Kidney glomerular epithelial cell (primary cell): ENCODE measurements at regions not wholly inside any gene's neighbourhood (a gene's known extent, or its start where the extent isn't known, plus 50 kb on each side); places are given as distances from the start of the nearest gene placed in this dataset.
A peak's percentile ranks its signal among the peaks of the same experiment; 100 is the strongest.

Experiments
- DNase-seq: peaks from one replicate; lab custom pipeline; 2025; lab: John Stamatoyannopoulos, UW

- no peak for DNase-seq
These were observed 971.4 kb downstream of the TTLL7 start for GRCh38 chr1:83027511-83027910.

GRCh38 chr1:83026745-83027144 lies 972.2 kb downstream of the TTLL7 start:
- DNase-seq, result no peak

DNA sequence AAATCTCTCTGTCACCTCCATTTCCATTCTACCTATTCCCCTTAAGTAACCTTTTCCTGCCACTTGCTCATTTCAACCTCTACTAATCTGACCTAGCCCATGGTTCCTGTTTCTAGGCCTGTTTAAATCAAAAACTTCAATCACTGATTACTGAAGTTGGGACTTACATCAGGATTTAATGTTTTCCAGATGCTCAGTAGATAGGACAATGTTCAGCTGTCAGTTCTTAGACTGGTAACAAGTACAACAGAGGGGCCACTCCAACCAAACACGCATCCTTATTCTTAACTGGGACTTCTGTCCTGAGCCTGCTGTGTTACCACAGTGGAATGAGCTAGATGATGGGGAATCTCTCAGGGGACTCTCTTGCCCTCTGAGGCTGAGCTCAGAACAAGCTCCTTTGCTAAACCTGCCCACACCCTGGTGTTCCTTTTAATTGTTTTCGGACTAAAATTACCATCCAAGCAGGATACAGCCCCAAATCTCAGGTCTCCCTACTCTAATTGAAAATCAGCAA lies 974.6 kb downstream of the TTLL7 start:
- no peak for DNase-seq

DNA sequence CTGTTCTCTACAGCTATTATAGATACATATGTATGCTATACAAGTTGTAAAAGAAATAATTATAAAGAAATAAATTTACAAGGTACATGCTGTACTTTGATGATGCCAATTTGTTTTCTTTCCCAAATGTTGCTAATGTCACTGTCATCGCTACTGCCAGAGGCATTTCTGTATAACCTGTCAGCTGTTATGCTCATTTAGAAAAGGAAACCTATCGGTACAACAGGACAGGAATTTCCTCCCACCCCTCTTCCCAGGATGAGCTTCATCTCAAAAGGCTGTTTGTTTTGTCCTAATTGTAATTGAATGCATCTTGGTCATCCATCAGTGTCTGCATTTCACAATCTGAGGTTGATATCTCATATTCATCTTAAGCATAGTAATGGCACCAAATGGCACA lies 975.7 kb downstream of the TTLL7 start:
- DNase-seq, result no peak

GRCh38 chr1:83022206-83022605 lies 976.7 kb downstream of the TTLL7 start:
- DNase-seq, result no peak

- DNase-seq, result no peak
These were observed 981.2 kb downstream of the TTLL7 start for GRCh38 chr1:83017701-83018100.

- DNase-seq, result no peak
These were observed 981.7 kb downstream of the TTLL7 start for GRCh38 chr1:83017276-83017675.

DNA sequence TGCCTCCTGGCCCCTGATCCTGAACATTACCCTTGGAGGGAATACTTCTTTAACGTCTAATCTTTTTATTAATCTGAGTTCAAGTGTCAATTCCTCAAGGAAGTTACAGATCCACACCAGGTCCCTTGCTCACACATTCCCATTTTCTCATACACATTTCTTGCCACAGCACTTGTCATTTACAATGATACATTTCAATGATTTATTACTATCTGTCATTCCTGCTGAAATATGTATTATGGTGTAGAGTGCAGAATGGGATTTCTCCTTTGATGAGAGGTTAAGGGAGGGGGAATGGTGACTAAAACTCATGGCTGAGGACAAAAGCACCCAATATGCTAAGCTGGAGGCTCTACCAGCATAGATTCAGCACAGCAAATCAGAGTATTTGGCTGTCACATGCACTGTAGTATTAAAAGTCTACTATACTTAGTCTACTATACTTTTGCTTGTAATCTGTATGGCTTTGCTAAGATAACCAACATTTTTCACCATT lies 982.5 kb downstream of the TTLL7 start:
- DNase-seq, result no peak

GRCh38 chr1:83015163-83015562 lies 983.8 kb downstream of the TTLL7 start:
- no peak for DNase-seq

GRCh38 chr1:83012950-83013349 lies 986.0 kb downstream of the TTLL7 start:
- DNase-seq, result no peak

GRCh38 chr1:83011265-83011664 lies 987.7 kb downstream of the TTLL7 start:
- DNase-seq, result no peak

GRCh38 chr1:83006271-83006670 lies 992.7 kb downstream of the TTLL7 start:
- DNase-seq, result no peak

DNA sequence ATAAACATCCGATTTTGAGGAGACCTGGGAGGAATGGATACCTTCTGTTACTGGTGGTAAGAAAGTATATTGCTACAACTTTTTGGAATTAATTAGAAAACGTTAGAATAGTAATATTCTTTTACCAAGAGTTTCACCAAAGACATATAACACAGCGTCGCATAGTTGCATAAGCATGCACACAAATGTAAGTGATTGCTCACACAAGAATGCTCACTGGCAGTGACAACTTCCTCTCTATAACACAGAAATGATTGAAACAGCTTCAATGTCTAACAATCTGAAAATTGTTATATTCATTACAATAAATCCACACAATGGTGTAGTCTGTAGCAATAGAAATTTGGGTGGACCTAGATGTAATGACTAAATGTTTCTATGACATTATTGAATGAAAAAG lies 998.6 kb downstream of the TTLL7 start:
- DNase-seq, result no peak

DNA sequence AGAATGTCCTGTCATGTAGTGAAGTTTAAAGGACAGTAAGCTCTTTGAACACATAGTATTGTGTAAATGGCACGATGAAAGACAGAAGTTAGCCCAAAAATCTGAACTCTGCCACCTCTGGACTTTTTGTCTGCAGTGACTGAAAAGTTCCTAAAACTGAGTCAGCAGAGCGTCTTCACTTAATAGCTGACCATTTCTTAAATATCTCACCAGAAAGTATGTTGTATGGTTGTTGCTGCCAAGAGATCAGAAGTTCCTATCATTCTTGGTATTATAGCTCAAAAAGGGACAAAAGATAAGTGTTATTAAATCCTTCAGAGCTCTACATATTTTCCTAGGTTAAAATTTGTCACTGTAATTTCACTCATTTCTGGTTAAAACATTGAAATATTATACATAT lies 1003.0 kb downstream of the TTLL7 start:
- DNase-seq, result no peak

DNA sequence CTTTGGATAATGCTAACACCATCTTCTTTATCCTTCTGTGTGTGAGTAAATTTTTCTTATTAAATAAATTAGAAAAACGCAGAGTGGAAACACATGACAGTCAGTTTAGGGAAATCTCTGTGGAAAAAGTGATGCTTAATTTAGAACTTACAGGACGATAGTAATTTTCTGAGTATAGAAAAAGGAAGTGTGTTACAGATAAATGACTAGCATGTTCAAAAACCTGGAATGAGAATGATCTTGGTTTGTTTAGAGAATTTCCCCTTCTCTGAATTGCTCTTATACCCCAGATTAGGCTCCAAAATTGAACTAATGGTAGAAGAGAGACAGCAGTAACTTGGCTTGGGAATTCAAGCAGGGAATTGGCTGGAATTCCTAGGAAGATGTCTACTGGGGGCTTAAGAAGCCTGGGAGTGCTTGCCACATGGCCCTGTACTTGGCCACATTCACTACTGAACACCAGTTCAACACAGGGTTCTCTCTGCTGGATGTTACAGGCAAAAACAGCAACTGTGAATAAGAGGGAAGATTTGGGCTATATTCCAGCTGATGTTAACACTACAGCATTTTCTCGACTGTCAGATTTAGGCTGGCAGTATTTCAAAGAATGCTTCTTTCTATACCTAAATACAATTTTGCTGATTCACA lies 1004.2 kb downstream of the TTLL7 start:
- DNase-seq, result no peak

- no peak for DNase-seq
These were observed 1007.4 kb downstream of the TTLL7 start for GRCh38 chr1:82991569-82991968.

DNA sequence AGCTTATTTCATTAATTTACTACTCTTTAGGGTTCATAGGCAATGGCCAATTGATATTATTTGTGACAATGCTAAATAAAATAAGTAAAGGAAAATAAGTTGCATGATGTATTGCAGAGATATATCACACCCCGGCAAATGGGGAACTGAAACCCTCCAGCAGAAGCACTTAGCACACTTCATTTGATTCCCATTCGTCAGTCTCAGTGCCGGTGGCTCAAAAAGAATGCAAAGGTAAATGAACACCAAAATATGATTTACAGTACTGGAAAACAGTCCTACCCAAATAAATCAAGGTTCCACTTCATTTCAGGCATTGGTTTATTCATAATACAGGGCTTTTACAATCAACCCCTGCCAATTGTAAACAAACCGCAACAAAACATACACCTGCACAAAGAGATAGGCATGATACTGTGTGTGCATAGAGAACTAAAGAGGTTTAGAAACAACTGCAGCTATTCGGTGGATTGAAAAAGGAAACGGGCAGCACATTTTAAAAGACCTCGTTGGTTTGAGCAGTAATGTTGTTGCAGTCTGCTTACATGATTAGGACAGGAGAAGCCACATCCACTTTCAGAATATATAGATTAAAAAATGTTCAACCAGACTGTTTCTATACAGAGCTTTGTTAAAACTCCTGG lies 1019.2 kb downstream of the TTLL7 start:
- no peak for DNase-seq

GRCh38 chr1:82978461-82979324 lies 1020.2 kb downstream of the TTLL7 start:
- peak; percentile 65 for DNase-seq

GRCh38 chr1:82972841-82973553 lies 1025.9 kb downstream of the TTLL7 start:
- no peak for DNase-seq

DNA sequence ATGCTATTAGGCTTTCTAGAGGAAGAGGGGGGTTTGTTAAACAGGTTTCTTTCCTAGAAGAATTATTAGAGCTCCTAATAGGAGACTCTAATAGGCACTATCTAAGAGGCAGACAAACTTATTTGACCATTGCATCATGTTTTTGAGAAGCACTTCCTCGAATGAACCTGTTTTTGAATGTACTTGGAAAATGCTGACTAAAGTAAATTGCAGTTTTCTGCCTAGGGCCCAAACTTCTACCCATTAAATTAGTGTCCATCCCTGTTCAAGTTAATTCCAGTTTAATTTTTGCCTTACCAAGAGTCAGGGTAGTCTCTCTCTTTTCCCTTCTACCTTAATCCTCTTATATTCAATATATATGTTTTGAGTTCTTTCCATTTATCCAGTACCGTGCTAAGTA lies 1029.6 kb downstream of the TTLL7 start:
- no peak for DNase-seq

DNA sequence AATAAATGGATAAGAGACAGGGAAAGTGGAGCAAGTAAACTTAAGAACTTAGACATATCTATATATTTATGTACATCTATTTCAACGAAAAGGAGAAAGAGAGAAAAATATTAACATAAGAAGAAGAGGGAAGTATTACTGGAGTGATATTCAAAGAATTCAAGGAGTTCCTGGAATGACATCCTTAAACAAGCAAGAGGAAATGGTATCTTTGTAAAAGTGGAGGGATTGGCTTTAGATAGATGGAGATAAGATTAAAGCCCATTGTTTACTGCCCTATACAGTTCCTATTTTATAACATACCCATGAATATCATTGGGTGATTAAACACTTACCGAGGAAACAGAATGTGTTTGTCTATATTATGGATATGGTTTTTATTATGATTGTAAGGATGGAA lies 1036.3 kb downstream of the TTLL7 start:
- DNase-seq, result no peak

GRCh38 chr1:82950606-82951200 lies 1048.2 kb downstream of the TTLL7 start:
- DNase-seq, result no peak
